ENCODE measurements at regions not wholly inside any gene's neighbourhood (a gene's known extent, or its start where the extent isn't known, plus 50 kb on each side); places are given as distances from the start of the nearest gene placed in this dataset.

DNA sequence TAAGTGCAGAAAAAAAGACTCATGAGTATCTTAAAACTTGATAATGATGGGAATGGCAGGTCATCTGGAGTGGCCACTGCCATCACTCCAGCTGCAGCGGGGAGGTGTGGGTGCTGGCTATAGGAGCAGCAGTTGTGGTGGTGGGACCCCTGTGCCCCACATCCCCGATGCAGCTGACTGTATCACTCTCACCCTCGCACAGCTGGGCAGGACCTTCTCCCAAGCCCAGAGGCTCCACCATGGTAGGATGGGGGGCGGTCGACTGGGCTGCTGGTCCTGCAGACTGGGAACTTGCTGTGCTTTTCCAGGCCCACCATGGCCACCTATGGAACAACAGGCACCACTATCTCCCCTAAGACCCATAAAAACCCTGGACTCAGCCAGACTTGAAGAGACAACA, 844.4 kb downstream of the SORCS1 start:
- H3K4me3 ChIP-seq (ENCODE audit: low read length), result no peak overlapping the region
- H3K9ac ChIP-seq (ENCODE audit: low read length), result no peak overlapping the region
- no peaks in the 10 kb centered on the region for H3K36me3 ChIP-seq (ENCODE audit: control insufficient read depth, low read depth, low read length)
- H3K9me3 ChIP-seq (ENCODE audit: control insufficient read depth, low read depth, low read length), result no peaks in the 10 kb centered on the region
- H3K4me1 ChIP-seq (ENCODE audit: control insufficient read depth, low read depth, low read length), result no peaks in the 10 kb centered on the region
- H3K27me3 ChIP-seq (ENCODE audit: control insufficient read depth, insufficient read depth, low read length), result no peaks in the 10 kb centered on the region
- no peak overlapping the region for H3K27ac ChIP-seq (ENCODE audit: low read length)

DNA sequence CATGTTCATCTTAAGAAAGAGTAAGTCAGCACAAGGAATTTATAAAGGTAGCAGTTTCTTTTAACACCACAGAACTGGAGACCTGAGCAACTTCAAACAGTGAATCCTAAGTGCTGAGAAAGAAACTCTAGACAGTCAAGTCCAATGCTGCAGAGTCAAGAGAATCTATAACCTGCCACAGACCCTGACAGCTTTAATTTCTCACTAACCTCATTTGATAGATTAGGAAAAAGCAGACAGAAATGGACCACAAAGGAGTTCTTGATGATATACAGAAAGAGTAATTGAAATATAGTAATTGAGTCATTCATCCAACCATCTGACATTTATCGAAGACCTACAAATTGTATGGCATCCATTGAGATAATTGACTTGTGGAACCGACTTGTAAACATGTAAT, 847.0 kb downstream of the SORCS1 start:
- Histone ChIP-seq H3K9me3 (ENCODE audit: control insufficient read depth, low read depth, low read length) (no peaks in the 10 kb centered on the region), H3K36me3 (ENCODE audit: control insufficient read depth, low read depth, low read length) (no peaks in the 10 kb centered on the region), H3K27me3 (ENCODE audit: control insufficient read depth, insufficient read depth, low read length) (no peaks in the 10 kb centered on the region), H3K4me1 (ENCODE audit: control insufficient read depth, low read depth, low read length) (no peaks in the 10 kb centered on the region), H3K27ac (ENCODE audit: low read length) (no peak overlapping the region), H3K9ac (ENCODE audit: low read length) (no peak overlapping the region), H3K4me3 (ENCODE audit: low read length) (no peak overlapping the region)

DNA sequence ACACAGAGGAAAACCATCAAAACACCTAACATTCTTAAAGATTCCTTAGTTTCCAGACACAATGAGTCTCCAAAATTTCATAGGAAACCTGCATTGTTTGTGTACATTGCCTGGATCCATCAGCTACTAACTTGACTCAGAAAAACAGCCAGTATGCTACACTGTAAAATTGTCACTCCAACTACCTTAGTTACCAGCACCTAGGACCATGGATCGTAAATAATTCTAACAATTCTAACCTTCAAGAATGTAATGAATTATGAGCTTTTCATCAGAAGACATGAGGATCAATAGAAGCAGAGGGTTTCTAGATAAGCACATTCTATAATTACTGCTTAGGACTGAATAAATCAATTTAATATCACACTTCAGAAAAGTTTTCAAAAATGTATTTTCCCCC, 851.5 kb downstream of the SORCS1 start:
- Histone ChIP-seq H3K36me3 (ENCODE audit: control insufficient read depth, low read depth, low read length) (no peaks in the 10 kb centered on the region), H3K4me1 (ENCODE audit: control insufficient read depth, low read depth, low read length) (peaks cover 13% of the 10 kb centered on the region), H3K9me3 (ENCODE audit: control insufficient read depth, low read depth, low read length) (no peaks in the 10 kb centered on the region), H3K9ac (ENCODE audit: low read length) (no peak overlapping the region), H3K4me3 (ENCODE audit: low read length) (no peak overlapping the region), H3K27me3 (ENCODE audit: control insufficient read depth, insufficient read depth, low read length) (no peaks in the 10 kb centered on the region), H3K27ac (ENCODE audit: low read length) (no peak overlapping the region)

GRCh38 chr10:106312087-106312486, 852.4 kb downstream of the SORCS1 start:
- no peak overlapping the region for H3K27ac ChIP-seq (ENCODE audit: low read length)
- no peak overlapping the region for H3K4me3 ChIP-seq (ENCODE audit: low read length)
- peaks cover 19% of the 10 kb centered on the region for H3K4me1 ChIP-seq (ENCODE audit: control insufficient read depth, low read depth, low read length)
- H3K9me3 ChIP-seq (ENCODE audit: control insufficient read depth, low read depth, low read length), result no peaks in the 10 kb centered on the region
- H3K36me3 ChIP-seq (ENCODE audit: control insufficient read depth, low read depth, low read length), result no peaks in the 10 kb centered on the region
- no peaks in the 10 kb centered on the region for H3K27me3 ChIP-seq (ENCODE audit: control insufficient read depth, insufficient read depth, low read length)
- no peak overlapping the region for H3K9ac ChIP-seq (ENCODE audit: low read length)

DNA sequence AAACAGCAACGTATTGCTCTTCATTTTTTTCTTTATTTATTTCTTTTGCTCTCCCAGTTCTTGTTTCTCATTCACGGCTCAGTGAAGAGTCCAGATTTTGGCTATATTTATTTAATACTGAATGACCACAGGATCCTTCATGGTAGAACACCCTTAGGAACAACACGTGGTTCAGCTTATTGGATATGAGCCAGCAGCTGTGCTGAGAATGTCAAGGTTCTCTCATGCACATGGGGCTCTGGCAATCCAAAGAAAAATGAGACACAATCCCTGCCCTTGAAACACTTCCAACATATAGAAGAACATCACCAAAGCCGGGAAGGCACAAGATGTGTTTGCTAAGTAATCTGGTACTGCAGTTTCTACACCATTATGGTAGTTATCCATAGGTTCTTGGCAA, 852.9 kb downstream of the SORCS1 start:
- Histone ChIP-seq H3K27me3 (ENCODE audit: control insufficient read depth, insufficient read depth, low read length) (no peaks in the 10 kb centered on the region), H3K9me3 (ENCODE audit: control insufficient read depth, low read depth, low read length) (no peaks in the 10 kb centered on the region), H3K4me1 (ENCODE audit: control insufficient read depth, low read depth, low read length) (peaks cover 19% of the 10 kb centered on the region), H3K36me3 (ENCODE audit: control insufficient read depth, low read depth, low read length) (no peaks in the 10 kb centered on the region), H3K4me3 (ENCODE audit: low read length) (no peak overlapping the region), H3K9ac (ENCODE audit: low read length) (no peak overlapping the region), H3K27ac (ENCODE audit: low read length) (no peak overlapping the region)

DNA sequence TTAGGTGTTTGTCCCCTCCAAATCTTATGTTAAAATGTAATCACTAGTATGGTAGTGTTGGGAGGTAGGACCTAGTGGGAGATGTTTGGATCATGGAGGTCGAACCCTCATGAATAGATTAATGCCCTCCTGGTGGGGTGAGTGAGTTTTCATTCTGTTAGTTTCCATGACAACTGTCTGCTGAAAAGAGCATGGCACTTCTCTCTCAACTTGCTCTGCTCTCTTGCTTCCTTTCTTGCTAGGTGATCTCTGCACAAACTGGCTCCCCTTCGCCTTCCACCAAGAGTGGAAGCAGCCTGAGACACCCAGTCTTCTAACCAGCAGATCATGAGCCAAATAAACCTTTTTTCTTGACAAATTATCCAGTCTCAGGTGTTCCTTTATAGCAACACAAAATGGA, 853.9 kb downstream of the SORCS1 start:
- Histone ChIP-seq H3K9ac (ENCODE audit: low read length) (peak overlapping the region; percentile 18), H3K4me1 (ENCODE audit: control insufficient read depth, low read depth, low read length) (peaks cover 19% of the 10 kb centered on the region), H3K9me3 (ENCODE audit: control insufficient read depth, low read depth, low read length) (no peaks in the 10 kb centered on the region), H3K27me3 (ENCODE audit: control insufficient read depth, insufficient read depth, low read length) (no peaks in the 10 kb centered on the region), H3K4me3 (ENCODE audit: low read length) (no peak overlapping the region), H3K27ac (ENCODE audit: low read length) (peak overlapping the region; percentile 87), H3K36me3 (ENCODE audit: control insufficient read depth, low read depth, low read length) (no peaks in the 10 kb centered on the region)

DNA sequence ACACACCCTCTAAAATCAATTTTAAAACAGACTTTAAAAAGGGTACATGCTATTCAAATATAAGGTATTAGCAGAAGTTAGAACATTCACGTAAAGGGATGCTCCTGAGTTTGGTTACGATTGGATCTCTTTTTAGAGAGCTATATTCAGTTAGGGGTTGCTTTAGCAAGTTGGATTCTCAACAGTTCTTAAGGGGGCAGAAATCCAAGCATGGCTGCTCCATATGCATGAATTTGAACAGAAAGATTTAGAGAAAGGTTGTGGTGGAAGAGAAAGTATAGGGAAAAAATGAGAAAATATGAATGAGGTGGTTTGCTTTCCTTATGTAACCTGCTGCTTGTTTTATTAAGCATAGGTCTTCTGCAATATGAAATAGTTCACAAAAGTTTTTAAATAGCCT, 855.1 kb downstream of the SORCS1 start:
- H3K4me1 ChIP-seq (ENCODE audit: control insufficient read depth, low read depth, low read length), result peaks cover 19% of the 10 kb centered on the region
- no peaks in the 10 kb centered on the region for H3K9me3 ChIP-seq (ENCODE audit: control insufficient read depth, low read depth, low read length)

DNA sequence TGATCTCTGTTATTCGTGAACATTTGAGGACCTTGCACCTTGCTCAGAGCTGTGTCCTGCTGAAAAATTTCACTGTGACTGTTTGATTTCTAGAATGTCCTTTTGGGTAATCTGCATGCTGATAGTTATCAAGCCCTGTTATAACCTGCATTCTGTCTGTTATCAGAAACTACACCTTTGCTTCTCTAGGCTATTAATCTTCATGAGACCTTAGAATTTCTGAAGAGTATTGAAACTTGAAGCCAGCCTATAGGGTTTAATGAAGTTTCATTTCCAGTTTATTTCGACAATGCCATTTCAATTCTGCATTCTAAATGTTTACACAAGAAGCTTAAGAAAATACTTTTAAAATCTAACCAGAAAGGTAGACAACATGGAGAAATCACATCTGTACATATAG, 856.2 kb downstream of the SORCS1 start:
- Histone ChIP-seq H3K4me3 (ENCODE audit: low read length) (no peak overlapping the region), H3K27me3 (ENCODE audit: control insufficient read depth, insufficient read depth, low read length) (no peaks in the 10 kb centered on the region), H3K9me3 (ENCODE audit: control insufficient read depth, low read depth, low read length) (no peaks in the 10 kb centered on the region), H3K36me3 (ENCODE audit: control insufficient read depth, low read depth, low read length) (no peaks in the 10 kb centered on the region), H3K9ac (ENCODE audit: low read length) (no peak overlapping the region), H3K27ac (ENCODE audit: low read length) (no peak overlapping the region), H3K4me1 (ENCODE audit: control insufficient read depth, low read depth, low read length) (peaks cover 19% of the 10 kb centered on the region)

More for the DNA sequence above, 855.1 kb downstream of the SORCS1 start:
- Histone ChIP-seq H3K27me3 (ENCODE audit: control insufficient read depth, insufficient read depth, low read length) (no peaks in the 10 kb centered on the region), H3K9ac (ENCODE audit: low read length) (no peak overlapping the region), H3K36me3 (ENCODE audit: control insufficient read depth, low read depth, low read length) (no peaks in the 10 kb centered on the region), H3K4me3 (ENCODE audit: low read length) (no peak overlapping the region), H3K27ac (ENCODE audit: low read length) (no peak overlapping the region)

GRCh38 chr10:106304056-106304455, 860.5 kb downstream of the SORCS1 start:
- Histone ChIP-seq H3K27ac (ENCODE audit: low read length) (no peak overlapping the region), H3K36me3 (ENCODE audit: control insufficient read depth, low read depth, low read length) (no peaks in the 10 kb centered on the region), H3K9me3 (ENCODE audit: control insufficient read depth, low read depth, low read length) (no peaks in the 10 kb centered on the region), H3K27me3 (ENCODE audit: control insufficient read depth, insufficient read depth, low read length) (no peaks in the 10 kb centered on the region), H3K9ac (ENCODE audit: low read length) (no peak overlapping the region), H3K4me1 (ENCODE audit: control insufficient read depth, low read depth, low read length) (peaks cover 7% of the 10 kb centered on the region), H3K4me3 (ENCODE audit: low read length) (no peak overlapping the region)

DNA sequence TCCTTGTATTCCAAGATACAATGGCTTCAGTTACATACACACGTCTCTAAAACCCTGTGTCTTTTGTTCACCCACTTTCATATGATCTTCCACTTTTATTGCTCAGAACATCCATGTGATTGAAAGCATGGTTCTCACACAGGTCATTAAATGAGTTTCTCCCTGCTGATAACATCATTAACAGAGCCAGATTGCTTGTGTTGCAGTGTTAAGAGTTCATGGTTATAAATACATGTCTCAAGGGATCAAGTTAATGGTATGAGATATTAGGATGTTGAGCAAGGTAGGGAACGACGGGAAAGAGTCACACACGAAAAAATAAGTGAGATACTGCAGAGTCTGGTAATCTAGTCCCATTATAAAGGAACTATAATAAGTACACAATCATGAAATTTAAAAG, 861.5 kb downstream of the SORCS1 start:
- no peak overlapping the region for H3K27ac ChIP-seq (ENCODE audit: low read length)
- no peak overlapping the region for H3K4me3 ChIP-seq (ENCODE audit: low read length)
- H3K9ac ChIP-seq (ENCODE audit: low read length), result no peak overlapping the region
- H3K4me1 ChIP-seq (ENCODE audit: control insufficient read depth, low read depth, low read length), result peaks cover 4% of the 10 kb centered on the region
- no peaks in the 10 kb centered on the region for H3K27me3 ChIP-seq (ENCODE audit: control insufficient read depth, insufficient read depth, low read length)
- H3K9me3 ChIP-seq (ENCODE audit: control insufficient read depth, low read depth, low read length), result no peaks in the 10 kb centered on the region
- H3K36me3 ChIP-seq (ENCODE audit: control insufficient read depth, low read depth, low read length), result no peaks in the 10 kb centered on the region

GRCh38 chr10:106301146-106301545, 863.4 kb downstream of the SORCS1 start:
- Histone ChIP-seq H3K27ac (ENCODE audit: low read length) (no peak overlapping the region), H3K9me3 (ENCODE audit: control insufficient read depth, low read depth, low read length) (no peaks in the 10 kb centered on the region), H3K36me3 (ENCODE audit: control insufficient read depth, low read depth, low read length) (no peaks in the 10 kb centered on the region), H3K4me1 (ENCODE audit: control insufficient read depth, low read depth, low read length) (no peaks in the 10 kb centered on the region), H3K27me3 (ENCODE audit: control insufficient read depth, insufficient read depth, low read length) (no peaks in the 10 kb centered on the region), H3K9ac (ENCODE audit: low read length) (no peak overlapping the region), H3K4me3 (ENCODE audit: low read length) (no peak overlapping the region)

DNA sequence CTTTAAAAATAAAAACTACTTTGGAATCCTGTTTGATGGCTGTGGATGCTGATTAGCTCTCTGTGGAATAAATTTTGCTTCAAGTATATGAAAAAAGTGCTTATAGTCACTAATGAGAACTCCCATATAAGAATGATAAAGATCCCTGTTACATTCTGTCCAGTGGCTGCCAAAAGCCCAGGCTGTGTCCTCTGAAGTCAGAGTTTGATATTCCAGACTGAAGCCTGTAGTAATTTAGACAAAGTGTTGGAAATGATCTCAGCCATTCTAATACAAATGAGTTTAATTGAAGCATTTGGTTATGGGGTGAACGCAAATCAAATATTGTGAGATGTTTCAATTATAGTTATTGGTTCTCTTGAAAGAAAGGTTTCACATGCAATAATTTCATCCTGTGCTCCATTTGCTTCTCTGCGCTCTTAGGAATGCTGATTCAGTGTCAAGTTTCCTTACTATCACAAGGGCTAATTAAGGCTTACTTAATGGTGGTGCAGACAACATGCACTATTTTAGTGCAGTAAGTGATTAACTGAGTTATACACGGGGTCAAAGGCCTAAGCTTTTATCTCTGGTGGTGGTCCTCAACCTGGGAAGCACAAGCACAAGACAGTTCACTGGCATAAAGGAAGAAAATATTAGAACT, 867.6 kb downstream of the SORCS1 start:
- peaks cover 8% of the 10 kb centered on the region for H3K4me1 ChIP-seq (ENCODE audit: control insufficient read depth, low read depth, low read length)
- H3K9me3 ChIP-seq (ENCODE audit: control insufficient read depth, low read depth, low read length), result no peaks in the 10 kb centered on the region
- H3K36me3 ChIP-seq (ENCODE audit: control insufficient read depth, low read depth, low read length), result no peaks in the 10 kb centered on the region
- no peak overlapping the region for H3K4me3 ChIP-seq (ENCODE audit: low read length)
- no peak overlapping the region for H3K27ac ChIP-seq (ENCODE audit: low read length)
- H3K27me3 ChIP-seq (ENCODE audit: control insufficient read depth, insufficient read depth, low read length), result no peaks in the 10 kb centered on the region
- H3K9ac ChIP-seq (ENCODE audit: low read length), result no peak overlapping the region

Data from iPS-18a (cell line).